Testis (tissue), 2 donors: ENCODE measurements at regions not wholly inside any gene's neighbourhood (a gene's known extent, or its start where the extent isn't known, plus 50 kb on each side); places are given as distances from the start of the nearest gene placed in this dataset.

Experiments
- CTCF ChIP-seq, 3 experiments: fragments of 450-650 bp in 2 of 3; fragments of 200-600 bp in 1 of 3; sonication (generic) in 1 of 3; IDR thresholded peaks; one replicate each; pipeline ENCODE4 v1.5.1; 2016 to 2019; ENCODE audit warnings: antibody characterized with exemption in 3 of 3, mild to moderate bottlenecking in 2 of 3, moderate library complexity in 1 of 3
- POLR2A ChIP-seq: fragments of 450-650 bp; IDR thresholded peaks from one replicate; pipeline ENCODE4 v1.6.1; 2017; ENCODE audit warnings: antibody characterized with exemption, mild to moderate bottlenecking, moderate library complexity

DNA sequence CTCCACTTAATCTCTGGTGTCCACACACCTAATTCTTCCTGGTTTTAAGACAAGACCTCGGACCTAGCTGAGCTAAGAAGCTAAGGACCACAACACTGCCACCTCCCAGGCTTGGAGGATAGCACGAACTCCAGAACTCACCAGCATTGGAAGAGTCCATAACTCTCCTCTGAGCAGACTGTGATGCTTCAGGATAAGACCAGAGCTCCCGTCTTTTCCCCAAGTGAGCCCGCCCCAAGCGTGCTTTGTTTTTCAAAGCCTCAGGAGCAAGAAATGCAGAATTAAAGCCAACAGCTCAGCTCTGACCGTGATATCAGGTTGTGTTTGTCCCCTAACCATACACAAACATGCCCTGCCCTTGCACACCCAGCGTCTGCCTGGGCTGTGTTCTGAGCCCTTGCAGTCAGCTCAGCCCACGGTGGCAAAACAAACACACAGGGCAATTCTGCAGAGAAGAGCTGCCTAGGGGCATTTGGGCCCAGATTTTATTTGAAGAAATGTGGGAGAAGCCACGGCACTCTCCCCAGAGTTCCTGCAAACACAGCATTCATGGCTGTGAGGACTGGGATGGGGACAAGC is 145.4 kb downstream of the WDR11 start:
- no peak for TF ChIP-seq CTCF (IDR thresholded peaks at IDR 0.05)
- no peak for TF ChIP-seq POLR2A
